ACC112 (cell line): ENCODE measurements at regions not wholly inside any gene's neighbourhood (a gene's known extent, or its start where the extent isn't known, plus 50 kb on each side); places are given as distances from the start of the nearest gene placed in this dataset.
"Not testable (repeated sequence)": the region's sequence is repeated elsewhere in the genome, so short reads cannot be mapped to it uniquely, and the experiment has no call there.

Experiments
- H2AFZ ChIP-seq: fragments of 200-600 bp; sonication (generic); one replicate; pipeline ENCODE4 v1.6.0; 2017; ENCODE audit warnings: antibody characterized with exemption, low read length; ENCODE audit not compliant: unreplicated experiment
- H3K27ac ChIP-seq: fragments of 200-600 bp; sonication (generic); 2 replicates; pipeline ENCODE4 v1.5.1; 2014; ENCODE audit warnings: low read depth, mild to moderate bottlenecking, antibody characterized with exemption, low read length, moderate library complexity
- H3K27me3 ChIP-seq: fragments of 200-600 bp; sonication (generic); 2 replicates; pipeline ENCODE4 v1.6.1; 2014; ENCODE audit warnings: mild to moderate bottlenecking, antibody characterized with exemption, low read length, moderate library complexity, mixed read lengths; ENCODE audit not compliant: insufficient read depth
- H3K36me3 ChIP-seq: fragments of 200-600 bp; sonication (generic); 2 replicates; pipeline ENCODE4 v1.6.1; 2016; ENCODE audit warnings: mild to moderate bottlenecking, antibody characterized with exemption, low read length, moderate library complexity, mixed read lengths; ENCODE audit not compliant: insufficient read depth
- H3K4me1 ChIP-seq: fragments of 200-600 bp; sonication (generic); one replicate; pipeline ENCODE4 v1.6.1; 2016; ENCODE audit warnings: low read length, mixed read lengths; ENCODE audit not compliant: insufficient read depth, unreplicated experiment, control insufficient read depth
- H3K4me3 ChIP-seq: fragments of 200-600 bp; sonication (generic); 2 replicates; pipeline ENCODE4 v1.5.1; 2014; ENCODE audit warnings: mild to moderate bottlenecking, low read depth, low read length
- H3K79me2 ChIP-seq: fragments of 200-600 bp; sonication (generic); one replicate; pipeline ENCODE4 v1.6.0; 2016; ENCODE audit warnings: low read length; ENCODE audit not compliant: control insufficient read depth, unreplicated experiment, insufficient read depth

- H3K27ac ChIP-seq, H2AFZ ChIP-seq, H3K36me3 ChIP-seq, H3K79me2 ChIP-seq, H3K4me3 ChIP-seq, H3K4me1 ChIP-seq, H3K27me3 ChIP-seq: not testable (repeated sequence)
Observed at GRCh38 chr1:120641014-120641302, 82.8 kb upstream of the NBPF26 start.

- H3K79me2 ChIP-seq, H3K4me1 ChIP-seq, H3K4me3 ChIP-seq, H3K36me3 ChIP-seq, H3K27ac ChIP-seq, H3K27me3 ChIP-seq, H2AFZ ChIP-seq: not testable (repeated sequence)
Observed at GRCh38 chr1:120647182-120647581, 76.6 kb upstream of the NBPF26 start.

- H3K27me3 ChIP-seq, H3K4me1 ChIP-seq, H3K79me2 ChIP-seq, H3K27ac ChIP-seq, H3K4me3 ChIP-seq, H2AFZ ChIP-seq, H3K36me3 ChIP-seq: not testable (repeated sequence)
Observed at GRCh38 chr1:120648915-120649623, 74.7 kb upstream of the NBPF26 start.

- H3K4me3 ChIP-seq, H3K79me2 ChIP-seq, H3K27ac ChIP-seq, H3K27me3 ChIP-seq, H3K4me1 ChIP-seq, H2AFZ ChIP-seq, H3K36me3 ChIP-seq: not testable (repeated sequence)
Observed at GRCh38 chr1:120649730-120650129, 74.0 kb upstream of the NBPF26 start.

- not testable (repeated sequence) for H3K27ac ChIP-seq, H3K4me3 ChIP-seq, H3K79me2 ChIP-seq, H2AFZ ChIP-seq, H3K4me1 ChIP-seq, H3K27me3 ChIP-seq, H3K36me3 ChIP-seq
Observed at GRCh38 chr1:120654114-120654513, 69.6 kb upstream of the NBPF26 start.

DNA sequence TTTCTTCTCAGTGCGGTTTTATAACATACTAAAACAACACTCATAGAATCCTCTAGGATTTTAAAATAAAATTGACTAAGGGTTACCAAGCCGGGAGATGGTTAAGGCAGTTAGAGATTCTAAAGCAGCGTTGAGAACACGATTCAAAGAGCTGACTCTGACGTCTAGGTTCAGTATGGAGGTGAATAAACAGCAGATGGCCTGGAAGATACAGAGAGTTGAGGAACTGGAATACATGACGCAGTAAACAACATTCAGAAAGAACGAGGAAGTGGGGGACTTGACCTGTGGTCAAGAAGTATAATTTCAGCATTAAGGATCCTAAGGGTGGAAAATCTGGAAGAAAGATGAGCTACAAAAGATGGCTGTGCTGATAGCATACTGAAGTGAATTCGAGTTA, 68.4 kb upstream of the NBPF26 start:
- not testable (repeated sequence) for H3K27ac ChIP-seq, H3K4me3 ChIP-seq, H3K36me3 ChIP-seq, H3K27me3 ChIP-seq, H3K79me2 ChIP-seq, H3K4me1 ChIP-seq, H2AFZ ChIP-seq

- H3K4me1 ChIP-seq, H3K4me3 ChIP-seq, H3K27me3 ChIP-seq, H3K79me2 ChIP-seq, H3K36me3 ChIP-seq, H3K27ac ChIP-seq, H2AFZ ChIP-seq: not testable (repeated sequence)
Observed at GRCh38 chr1:120656116-120656515, 67.6 kb upstream of the NBPF26 start.

DNA sequence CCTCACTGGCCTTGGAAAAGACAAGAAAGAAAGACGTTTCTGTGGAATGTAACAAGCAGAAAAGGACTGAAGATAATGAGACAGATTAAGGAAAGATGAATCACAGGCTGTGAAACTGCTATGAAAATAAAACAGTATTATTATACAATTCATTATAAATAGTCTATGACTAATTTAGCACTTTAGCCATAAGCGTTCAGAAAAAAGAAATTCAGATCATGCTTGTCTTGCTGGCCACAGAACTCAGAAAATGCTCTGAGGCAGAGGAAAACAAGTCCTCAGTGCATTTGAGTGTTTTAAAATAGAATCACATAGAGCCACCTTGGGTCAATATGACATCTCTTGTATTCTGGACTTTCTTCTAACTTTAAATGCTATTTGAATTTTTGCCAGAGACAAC, 65.9 kb upstream of the NBPF26 start:
- H2AFZ ChIP-seq, H3K79me2 ChIP-seq, H3K4me3 ChIP-seq, H3K4me1 ChIP-seq, H3K36me3 ChIP-seq, H3K27me3 ChIP-seq, H3K27ac ChIP-seq: not testable (repeated sequence)

GRCh38 chr1:120658622-120659021, 65.1 kb upstream of the NBPF26 start:
- not testable (repeated sequence) for H3K36me3 ChIP-seq, H3K27ac ChIP-seq, H3K4me3 ChIP-seq, H2AFZ ChIP-seq, H3K79me2 ChIP-seq, H3K4me1 ChIP-seq, H3K27me3 ChIP-seq

DNA sequence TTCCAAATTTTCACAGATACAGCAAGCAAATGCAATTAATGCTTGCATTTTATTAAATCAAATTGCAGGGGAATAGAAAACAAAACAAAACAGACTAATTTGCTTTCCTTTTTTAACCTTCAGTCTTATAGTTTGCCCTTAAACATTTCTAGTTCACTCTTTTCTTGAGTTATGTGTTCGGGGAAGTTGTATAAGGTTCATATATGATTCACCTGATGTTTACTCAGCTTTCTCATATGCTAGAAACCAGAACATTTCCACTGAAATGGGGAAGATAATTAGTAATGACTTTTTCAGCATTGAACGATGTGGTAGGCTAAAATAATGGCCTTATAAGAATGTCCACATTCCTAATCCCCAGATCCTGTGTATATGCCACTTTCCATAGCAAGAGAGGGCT, 64.6 kb upstream of the NBPF26 start:
- not testable (repeated sequence) for H3K4me3 ChIP-seq, H3K4me1 ChIP-seq, H2AFZ ChIP-seq, H3K36me3 ChIP-seq, H3K27me3 ChIP-seq, H3K27ac ChIP-seq, H3K79me2 ChIP-seq

DNA sequence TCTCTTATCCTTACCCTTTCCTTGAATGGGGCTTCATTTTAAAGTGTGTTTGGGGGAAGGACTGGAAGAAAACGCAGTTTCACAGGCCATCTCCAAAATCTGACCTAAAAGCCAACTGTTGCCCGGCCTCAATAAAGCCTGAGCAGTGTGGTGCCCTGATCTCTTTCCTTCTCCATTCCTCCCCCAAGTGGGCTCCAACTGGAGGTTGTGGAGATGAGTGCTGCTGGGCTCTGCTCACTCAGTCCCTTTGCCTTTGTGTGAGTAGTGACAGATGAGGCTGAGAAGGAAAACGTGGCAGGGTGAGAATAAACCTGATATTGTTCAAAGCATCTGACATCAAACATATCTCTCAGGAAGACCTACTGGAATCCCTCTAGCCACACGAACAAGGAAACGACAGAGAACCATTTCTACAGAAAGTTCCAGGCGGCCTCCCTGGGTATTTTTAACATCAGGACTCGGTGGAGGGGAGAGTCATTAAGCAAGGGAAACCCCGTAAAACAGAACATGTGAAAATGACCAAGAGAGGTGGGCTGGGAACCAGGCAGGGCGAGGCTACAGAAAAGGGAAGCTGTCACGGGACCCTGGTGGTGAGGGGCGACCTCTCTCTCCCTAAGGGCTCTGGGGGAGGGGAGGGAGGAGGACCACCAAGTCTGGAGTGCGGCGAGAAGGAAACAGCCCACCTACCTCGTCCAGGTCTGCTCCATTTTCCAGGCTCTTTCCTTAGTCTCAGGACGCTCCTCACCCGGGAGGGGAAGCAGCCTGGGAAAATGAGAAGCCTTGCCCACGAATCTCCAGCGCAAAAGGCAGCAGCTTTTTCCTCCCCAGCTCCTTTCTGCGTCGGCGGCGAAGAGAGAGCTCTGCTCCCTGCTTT, 59.1 kb upstream of the NBPF26 start:
- H3K27me3 ChIP-seq, H3K79me2 ChIP-seq, H3K36me3 ChIP-seq, H3K4me1 ChIP-seq, H2AFZ ChIP-seq, H3K27ac ChIP-seq: not testable (repeated sequence)
- H3K4me3 ChIP-seq = peak overlapping the region; percentile 43; the same call in 1 of the 2 replicates
